Colonic mucosa (tissue), 4 donors: ENCODE measurements at regions not wholly inside any gene's neighbourhood (a gene's known extent, or its start where the extent isn't known, plus 50 kb on each side); places are given as distances from the start of the nearest gene placed in this dataset.

Experiments used
- DNase-seq: peaks from one replicate; pipeline ENCODE4 v3.0.0-alpha.2; 2020
- H3K27ac ChIP-seq: fragments of 200-600 bp; one replicate; pipeline ENCODE4 v1.8.0; 2021
- H3K27me3 ChIP-seq: fragments of 200-600 bp; one replicate; pipeline ENCODE4 v1.8.0; 2021
- H3K36me3 ChIP-seq: fragments of 200-600 bp; one replicate; pipeline ENCODE4 v1.8.0; 2021
- H3K4me1 ChIP-seq: fragments of 200-600 bp; one replicate; pipeline ENCODE4 v1.8.0; 2021; ENCODE audit warnings: mild to moderate bottlenecking
- H3K4me3 ChIP-seq: fragments of 200-600 bp; one replicate; pipeline ENCODE4 v1.8.0; 2021
- H3K9ac ChIP-seq, 2 donors: one replicate each; pipeline ENCODE4 v1.7.0; 2013; ENCODE audit warnings: control low read depth in 2 of 2, low read depth in 2 of 2, low read length in 2 of 2
- H3K9me3 ChIP-seq: fragments of 200-600 bp; one replicate; pipeline ENCODE4 v1.8.0; 2021
- intact Hi-C: fragments of 100-400 bp; cut with DNase I; formaldehyde crosslinking; loops from one replicate; pipeline ENCODE4 v1.14.1; 2022
- TF ChIP-seq, protein P1 (sequence below): fragments of 200-600 bp; IDR thresholded peaks from one replicate; pipeline ENCODE4 v1.8.0; 2022; ENCODE audit warnings: antibody characterized with exemption, mild to moderate bottlenecking
- donor health status: healthy.
- donor health status: DM: no; HTN: no; CAD: no.
- donor health status: DM: no; HTN: no; CAD: no.

DNA sequence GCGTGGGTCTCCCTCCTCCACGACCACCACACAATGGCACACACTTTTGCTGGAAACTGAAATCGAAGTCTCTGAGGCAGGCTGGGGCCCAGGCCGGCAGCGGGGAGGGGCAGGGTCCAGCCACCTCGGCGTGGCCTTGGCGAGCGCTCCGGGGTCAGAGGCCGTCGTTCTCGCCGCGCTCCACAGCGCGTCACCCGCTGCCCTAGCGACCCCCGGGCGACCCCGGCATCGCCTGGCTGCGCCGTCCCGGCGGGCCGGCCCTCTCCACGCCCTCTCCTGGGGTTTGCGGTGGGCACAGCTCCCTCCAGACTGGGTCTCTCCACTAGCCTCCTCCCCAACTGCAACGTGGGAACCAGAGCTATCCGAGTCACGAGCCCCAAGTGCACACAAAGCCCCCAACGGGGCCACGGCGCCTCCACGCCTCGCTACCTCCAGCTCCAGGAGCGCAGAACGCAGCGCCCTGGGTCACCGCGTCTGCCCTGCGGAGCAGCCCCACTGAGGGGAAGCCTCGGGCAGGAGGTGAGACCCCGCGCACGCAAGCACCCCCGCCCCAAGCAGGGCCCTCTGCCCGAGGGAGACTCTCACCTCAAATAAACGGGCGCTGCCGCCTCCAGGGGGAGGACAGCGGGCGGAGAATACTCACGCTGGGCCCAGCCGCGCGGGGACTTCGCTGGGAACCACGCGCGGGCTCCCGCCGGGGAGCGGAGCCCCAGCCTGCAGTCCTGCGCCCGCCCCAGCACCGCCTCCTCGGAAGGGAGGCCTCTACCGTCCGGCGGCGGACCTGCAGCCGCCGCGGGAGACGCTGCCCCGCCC, 134.0 kb upstream of the BARHL2 start:
- TF ChIP-seq, protein P1, sequence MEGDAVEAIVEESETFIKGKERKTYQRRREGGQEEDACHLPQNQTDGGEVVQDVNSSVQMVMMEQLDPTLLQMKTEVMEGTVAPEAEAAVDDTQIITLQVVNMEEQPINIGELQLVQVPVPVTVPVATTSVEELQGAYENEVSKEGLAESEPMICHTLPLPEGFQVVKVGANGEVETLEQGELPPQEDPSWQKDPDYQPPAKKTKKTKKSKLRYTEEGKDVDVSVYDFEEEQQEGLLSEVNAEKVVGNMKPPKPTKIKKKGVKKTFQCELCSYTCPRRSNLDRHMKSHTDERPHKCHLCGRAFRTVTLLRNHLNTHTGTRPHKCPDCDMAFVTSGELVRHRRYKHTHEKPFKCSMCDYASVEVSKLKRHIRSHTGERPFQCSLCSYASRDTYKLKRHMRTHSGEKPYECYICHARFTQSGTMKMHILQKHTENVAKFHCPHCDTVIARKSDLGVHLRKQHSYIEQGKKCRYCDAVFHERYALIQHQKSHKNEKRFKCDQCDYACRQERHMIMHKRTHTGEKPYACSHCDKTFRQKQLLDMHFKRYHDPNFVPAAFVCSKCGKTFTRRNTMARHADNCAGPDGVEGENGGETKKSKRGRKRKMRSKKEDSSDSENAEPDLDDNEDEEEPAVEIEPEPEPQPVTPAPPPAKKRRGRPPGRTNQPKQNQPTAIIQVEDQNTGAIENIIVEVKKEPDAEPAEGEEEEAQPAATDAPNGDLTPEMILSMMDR, result peak; percentile 86
- no peaks in the 10 kb centered on the region for H3K9me3 ChIP-seq
- DNase-seq, result peak; percentile 82
- no peaks in the 10 kb centered on the region for H3K27me3 ChIP-seq
- peak overlapping the region; percentile 71 for H3K4me3 ChIP-seq
- H3K4me1 ChIP-seq, result no peaks in the 10 kb centered on the region
- H3K36me3 ChIP-seq, result no peaks in the 10 kb centered on the region
- intact Hi-C loops, result loop anchor here (5.0 to 10.0 kb wide), 2 partner anchors 129 to 134 kb away; no protein-coding TSS in a partner anchor
- H3K9ac ChIP-seq, result peak overlapping the region; percentile 51 to 83
- no peak overlapping the region for H3K27ac ChIP-seq

DNA sequence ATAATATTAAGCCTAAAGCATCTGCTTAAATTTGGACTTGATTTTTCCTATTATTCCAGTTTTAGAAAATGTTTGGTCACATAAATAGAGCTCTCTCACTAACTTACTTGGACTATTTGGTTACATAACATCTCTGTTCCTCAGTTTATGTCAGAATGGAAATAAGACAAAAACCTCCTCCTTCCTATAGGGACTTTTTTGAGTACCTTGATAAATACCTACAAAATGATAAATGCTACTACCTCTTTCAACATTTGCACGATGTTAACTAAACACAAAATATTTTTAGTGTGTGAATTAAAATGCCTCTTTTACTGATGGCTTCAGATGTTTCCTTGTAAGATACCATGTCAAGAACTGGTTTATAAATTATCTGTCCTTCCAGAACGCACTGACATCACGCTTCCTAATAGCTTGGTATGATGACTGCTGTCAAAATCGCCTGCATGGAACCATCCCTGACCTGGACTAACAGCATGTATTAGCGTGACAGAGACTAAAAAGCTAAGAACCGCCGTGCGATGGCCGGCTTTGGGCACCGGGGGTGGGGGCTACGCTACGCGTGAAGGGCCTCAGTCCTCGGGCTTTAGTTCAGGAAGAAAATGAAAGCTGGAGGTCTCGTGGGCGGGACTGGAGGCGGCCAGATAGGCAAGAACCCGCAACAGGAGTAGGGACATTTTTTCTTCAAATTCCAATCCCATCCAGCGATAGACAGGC, 133.2 kb upstream of the BARHL2 start:
- TF ChIP-seq, protein P1, result no peak
- intact Hi-C loops, result loop anchor here (5.0 to 10.0 kb wide), 2 partner anchors 128 to 134 kb away; no protein-coding TSS in a partner anchor
- no peaks in the 10 kb centered on the region for H3K36me3 ChIP-seq
- H3K9ac ChIP-seq, result peak overlapping the region; percentile 51 to 83
- H3K4me1 ChIP-seq, result no peaks in the 10 kb centered on the region
- H3K4me3 ChIP-seq, result peak overlapping the region; percentile 71
- H3K27ac ChIP-seq, result no peak overlapping the region
- DNase-seq, result peak; percentile 34
- no peaks in the 10 kb centered on the region for H3K9me3 ChIP-seq
- H3K27me3 ChIP-seq, result no peaks in the 10 kb centered on the region

GRCh38 chr1:90841473-90841872, 124.4 kb upstream of the BARHL2 start:
- H3K4me1 ChIP-seq, result no peaks in the 10 kb centered on the region
- no peaks in the 10 kb centered on the region for H3K9me3 ChIP-seq
- no peaks in the 10 kb centered on the region for H3K36me3 ChIP-seq
- no peak for DNase-seq
- no peak overlapping the region for H3K4me3 ChIP-seq
- H3K27me3 ChIP-seq, result peaks cover 9% of the 10 kb centered on the region
- no peak overlapping the region for H3K9ac ChIP-seq
- TF ChIP-seq, protein P1, result no peak
- no peak overlapping the region for H3K27ac ChIP-seq
- intact Hi-C loops, result no loop called here

GRCh38 chr1:90840352-90840751, 123.2 kb upstream of the BARHL2 start:
- intact Hi-C loops, result no loop called here
- Histone ChIP-seq H3K4me3 (no peak overlapping the region), H3K9ac (no peak overlapping the region), H3K4me1 (peaks cover 2% of the 10 kb centered on the region), H3K36me3 (no peaks in the 10 kb centered on the region), H3K27me3 (peaks cover 21% of the 10 kb centered on the region), H3K9me3 (no peaks in the 10 kb centered on the region), H3K27ac (no peak overlapping the region)
- no peak for DNase-seq
- TF ChIP-seq, protein P1, result no peak

DNA sequence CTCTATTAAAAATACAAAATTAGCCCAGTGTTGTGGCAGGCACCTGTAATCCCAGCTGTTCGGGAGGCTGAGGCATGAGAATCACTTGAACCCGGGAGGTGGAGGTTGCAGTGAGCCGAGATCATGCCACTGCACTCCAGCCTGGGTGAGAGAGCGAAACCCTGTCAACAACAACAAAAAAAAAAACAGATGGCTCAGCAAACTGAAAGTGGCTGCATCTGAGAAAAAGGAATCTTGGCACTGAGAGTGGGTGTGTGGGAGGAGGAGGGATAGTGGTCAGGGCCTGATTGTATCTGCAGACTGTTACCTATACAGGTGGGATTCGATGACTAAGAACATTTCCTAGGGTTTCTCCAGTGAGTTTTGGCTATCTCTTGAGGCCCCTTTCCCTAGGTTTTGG, 122.2 kb upstream of the BARHL2 start:
- intact Hi-C loops, result no loop called here
- TF ChIP-seq, protein P1, result no peak
- H3K27me3 ChIP-seq, result peaks cover 31% of the 10 kb centered on the region
- H3K27ac ChIP-seq, result no peak overlapping the region
- H3K36me3 ChIP-seq, result no peaks in the 10 kb centered on the region
- no peak overlapping the region for H3K4me3 ChIP-seq
- no peak overlapping the region for H3K9ac ChIP-seq
- no peak for DNase-seq
- no peaks in the 10 kb centered on the region for H3K9me3 ChIP-seq
- peaks cover 3% of the 10 kb centered on the region for H3K4me1 ChIP-seq
